ENCODE measurements at regions not wholly inside any gene's neighbourhood (a gene's known extent, or its start where the extent isn't known, plus 50 kb on each side); places are given as distances from the start of the nearest gene placed in this dataset.
"Not testable (repeated sequence)": the region's sequence is repeated elsewhere in the genome, so short reads cannot be mapped to it uniquely, and the experiment has no call there.

DNA sequence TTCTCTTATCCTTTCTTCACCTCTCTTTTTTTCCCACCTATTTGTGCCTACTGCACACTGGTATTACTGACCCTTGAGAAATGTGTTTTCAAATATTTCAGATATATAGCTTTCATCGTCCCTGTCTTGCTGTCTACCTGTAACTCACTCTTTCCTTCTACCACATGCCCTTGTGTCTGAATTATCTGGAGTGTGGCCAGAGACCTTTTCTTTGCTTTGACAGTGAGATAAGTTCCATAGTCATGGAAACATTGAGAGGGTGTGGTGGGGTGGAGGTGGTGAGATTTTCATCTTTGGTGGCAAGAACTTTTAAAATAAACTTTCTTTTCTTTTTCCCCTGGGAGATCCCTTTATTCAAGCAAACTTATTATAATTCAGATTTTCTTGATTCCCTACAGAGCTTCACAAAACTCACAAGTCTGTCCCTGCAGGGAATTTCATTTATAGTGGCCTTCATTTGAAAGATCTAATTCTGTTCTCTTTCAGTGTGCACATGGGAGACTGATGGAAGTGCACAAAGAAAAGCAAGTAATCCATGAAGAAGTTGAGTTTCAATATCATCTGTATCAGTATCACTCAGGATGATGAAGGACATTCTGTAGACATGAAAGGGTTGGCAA lies 95.7 kb downstream of the SH2D1A start:
- DNase-seq: no peak
- no peak overlapping the region for H3K27ac ChIP-seq
- no peaks in the 10 kb centered on the region for H3K27me3 ChIP-seq
- no peak overlapping the region for H3K4me3 ChIP-seq
- TF ChIP-seq POLR2A (IDR thresholded peaks at IDR 0.05): no peak
- TF ChIP-seq, protein P1, sequence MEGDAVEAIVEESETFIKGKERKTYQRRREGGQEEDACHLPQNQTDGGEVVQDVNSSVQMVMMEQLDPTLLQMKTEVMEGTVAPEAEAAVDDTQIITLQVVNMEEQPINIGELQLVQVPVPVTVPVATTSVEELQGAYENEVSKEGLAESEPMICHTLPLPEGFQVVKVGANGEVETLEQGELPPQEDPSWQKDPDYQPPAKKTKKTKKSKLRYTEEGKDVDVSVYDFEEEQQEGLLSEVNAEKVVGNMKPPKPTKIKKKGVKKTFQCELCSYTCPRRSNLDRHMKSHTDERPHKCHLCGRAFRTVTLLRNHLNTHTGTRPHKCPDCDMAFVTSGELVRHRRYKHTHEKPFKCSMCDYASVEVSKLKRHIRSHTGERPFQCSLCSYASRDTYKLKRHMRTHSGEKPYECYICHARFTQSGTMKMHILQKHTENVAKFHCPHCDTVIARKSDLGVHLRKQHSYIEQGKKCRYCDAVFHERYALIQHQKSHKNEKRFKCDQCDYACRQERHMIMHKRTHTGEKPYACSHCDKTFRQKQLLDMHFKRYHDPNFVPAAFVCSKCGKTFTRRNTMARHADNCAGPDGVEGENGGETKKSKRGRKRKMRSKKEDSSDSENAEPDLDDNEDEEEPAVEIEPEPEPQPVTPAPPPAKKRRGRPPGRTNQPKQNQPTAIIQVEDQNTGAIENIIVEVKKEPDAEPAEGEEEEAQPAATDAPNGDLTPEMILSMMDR (IDR thresholded peaks at IDR 0.05): no peak
- no peak for ATAC-seq
- WGBS (ENCODE audit: insufficient coverage, low coverage, low lambda C conversion rate, missing lambda C conversion rate): 53% methylated on average over 1 of the region's 1 CpG
- H3K4me1 ChIP-seq: no peaks in the 10 kb centered on the region
- intact Hi-C loops (cut with DNase I): no loop called here
- no peaks in the 10 kb centered on the region for H3K9me3 ChIP-seq
- H3K36me3 ChIP-seq: no peaks in the 10 kb centered on the region

DNA sequence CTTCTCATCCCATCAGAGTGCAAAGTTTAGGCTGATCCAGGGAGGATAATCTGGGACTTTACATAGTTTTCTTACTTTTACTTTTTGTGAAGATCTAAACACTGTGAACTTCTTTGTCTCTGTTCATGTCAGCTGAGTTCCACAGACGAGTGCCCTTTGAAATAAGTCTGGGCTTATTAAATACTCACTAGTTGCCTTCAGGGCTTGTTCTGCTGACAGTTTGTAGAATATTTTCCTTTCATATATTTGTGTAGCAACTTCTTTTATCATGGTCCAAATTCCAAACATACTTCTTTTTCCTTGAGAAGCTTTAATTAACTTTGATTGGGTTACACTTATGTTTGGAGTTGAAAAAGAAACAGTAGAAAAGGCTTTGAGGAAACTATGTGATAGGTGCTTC lies 109.6 kb downstream of the SH2D1A start:
- intact Hi-C loops (cut with DNase I): no loop called here

DNA sequence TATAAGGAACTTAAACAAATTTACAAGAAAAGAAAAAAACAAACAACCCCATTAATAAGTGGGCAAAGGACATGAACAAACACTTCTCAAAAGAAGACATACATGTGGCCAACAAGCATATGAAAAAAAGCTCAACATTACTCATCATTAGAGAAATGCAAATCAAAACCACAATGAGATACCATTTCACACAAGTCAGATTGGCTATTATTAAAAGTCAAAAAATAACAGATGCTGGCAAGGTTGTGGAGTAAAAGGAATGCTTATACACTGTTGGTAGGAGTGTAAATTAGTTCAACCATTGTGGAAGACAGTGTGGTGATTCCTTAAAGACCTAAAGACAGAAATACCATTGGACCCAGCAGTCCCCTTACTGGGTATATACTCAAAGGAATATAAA lies 113.5 kb downstream of the SH2D1A start:
- H3K4me3 ChIP-seq; intact Hi-C loops (cut with DNase I); H3K27me3 ChIP-seq; H3K9me3 ChIP-seq; H3K36me3 ChIP-seq; ATAC-seq; H3K4me1 ChIP-seq; DNase-seq; H3K27ac ChIP-seq: not testable (repeated sequence)

More for the DNA sequence above, 109.6 kb downstream of the SH2D1A start:
- Histone ChIP-seq H3K27me3 (no peaks in the 10 kb centered on the region), H3K27ac (no peak overlapping the region), H3K36me3 (no peaks in the 10 kb centered on the region), H3K4me1 (no peaks in the 10 kb centered on the region), H3K9me3 (no peaks in the 10 kb centered on the region), H3K4me3 (no peak overlapping the region)
- no peak for ATAC-seq
- 36% methylated on average over 1 of the region's 1 CpG for WGBS (ENCODE audit: insufficient coverage, low coverage, low lambda C conversion rate, missing lambda C conversion rate)
- DNase-seq: no peak
- TF ChIP-seq POLR2A (IDR thresholded peaks at IDR 0.05): no peak
- TF ChIP-seq, protein P1 (IDR thresholded peaks at IDR 0.05): no peak

DNA sequence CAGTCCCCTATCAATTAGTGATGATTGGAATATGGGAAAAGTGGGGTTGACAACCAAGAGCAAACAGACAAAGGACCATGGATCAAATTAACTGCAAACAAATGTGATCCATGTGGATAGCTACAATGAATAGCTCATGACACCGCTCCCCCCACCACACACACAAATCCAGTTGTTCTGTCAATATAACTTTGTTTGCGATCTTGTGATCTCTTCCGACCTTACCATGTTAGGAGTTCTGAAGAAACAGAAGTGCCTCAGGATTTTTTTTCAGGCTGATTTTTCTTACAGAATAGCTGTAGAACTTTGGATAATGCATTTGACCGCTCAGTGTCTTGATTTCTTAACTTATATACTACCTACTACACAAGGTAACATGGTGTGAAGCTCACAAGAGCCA lies 116.6 kb downstream of the SH2D1A start:
- DNase-seq (no peak), ATAC-seq (no peak)
- Histone ChIP-seq H3K4me3 (no peak overlapping the region), H3K36me3 (no peaks in the 10 kb centered on the region), H3K27me3 (no peaks in the 10 kb centered on the region), H3K27ac (no peak overlapping the region), H3K4me1 (no peaks in the 10 kb centered on the region), H3K9me3 (no peaks in the 10 kb centered on the region)
- no peak for TF ChIP-seq POLR2A (IDR thresholded peaks at IDR 0.05)
- TF ChIP-seq, protein P1 (IDR thresholded peaks at IDR 0.05): no peak
- WGBS (ENCODE audit: insufficient coverage, low coverage, low lambda C conversion rate, missing lambda C conversion rate): 80% methylated on average over 4 of the region's 4 CpGs
- intact Hi-C loops (cut with DNase I): no loop called here

DNA sequence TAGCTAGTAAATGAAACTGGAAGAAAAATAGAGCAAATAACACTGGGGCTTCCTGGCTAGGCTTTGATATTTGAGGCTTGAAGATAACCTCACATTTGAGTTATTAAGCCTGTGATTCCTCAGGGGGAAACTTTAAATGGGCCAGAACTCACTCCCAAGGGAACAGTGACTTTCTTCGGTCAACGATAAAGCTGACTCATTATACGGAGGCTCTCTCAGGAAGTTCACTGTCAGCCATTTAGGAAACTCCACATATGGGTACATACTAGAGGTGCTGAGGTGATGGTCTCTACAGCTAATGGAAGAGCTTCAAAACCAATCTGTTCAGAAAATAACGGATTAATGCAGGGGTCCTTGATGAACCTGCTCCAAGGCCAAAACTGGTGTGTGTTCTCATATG lies 120.8 kb downstream of the SH2D1A start:
- no peaks in the 10 kb centered on the region for H3K36me3 ChIP-seq
- intact Hi-C loops (cut with DNase I): no loop called here
- ATAC-seq (no peak), DNase-seq (no peak)
- TF ChIP-seq, protein P1 (IDR thresholded peaks at IDR 0.05): no peak
- no peak for TF ChIP-seq POLR2A (IDR thresholded peaks at IDR 0.05)
- no peak overlapping the region for H3K4me3 ChIP-seq
- H3K4me1 ChIP-seq: no peaks in the 10 kb centered on the region
- 68% methylated on average over 4 of the region's 4 CpGs for WGBS (ENCODE audit: insufficient coverage, low coverage, low lambda C conversion rate, missing lambda C conversion rate)
- H3K27ac ChIP-seq: no peak overlapping the region
- H3K27me3 ChIP-seq: no peaks in the 10 kb centered on the region
- no peaks in the 10 kb centered on the region for H3K9me3 ChIP-seq

All from right lobe of liver (tissue), 6 donors.